K562 (cell line): ENCODE measurements at regions not wholly inside any gene's neighbourhood (a gene's known extent, or its start where the extent isn't known, plus 50 kb on each side); places are given as distances from the start of the nearest gene placed in this dataset.

Source experiments
- ATAC-seq: fragments of 200-7000 bp; cut with Tn5 transposase; 3 replicates; pipeline ENCODE4 v1.9.1; 2020; ENCODE audit warnings: moderate library complexity
- BruUV-seq: library from RNA; stranded (reverse); fragments of 400-500 nt; replicated peaks from 2 replicates; lab custom pipeline; 2021; lab: Mats Ljungman, UMichigan
- CTCF ChIA-PET: fragments of 300-600 bp; formaldehyde crosslinking; extraction: SDS; loops from one replicate; lab custom pipeline; 2021; ENCODE audit warnings: low intra/inter-chr PET ratio; lab: Yijun Ruan, JAX
- POLR2A ChIA-PET: fragments of 300-600, 350-650 bp; sonication (Branson Sonifier 250); formaldehyde crosslinking; extraction: SDS; loops from one replicate; lab custom pipeline; 2021; ENCODE audit warnings: antibody characterized with exemption, inconsistent platforms; lab: Yijun Ruan, JAX
- DNase-seq, 4 experiments: peaks; one replicate each; pipeline versions ENCODE4 v3.0.0 to v3.0.0-alpha.2; 2011 to 2018; ENCODE audit warnings: low spot score in 3 of 4, mixed read lengths in 3 of 4; ENCODE audit errors: extremely low read depth in 1 of 4
- FAIRE-seq: peaks from 2 replicates; lab custom pipeline; 2011; peaks lifted over from hg19 to GRCh38; lab: Jason Lieb, UNC
- H2AFZ ChIP-seq: 2 replicates; pipeline ENCODE4 v1.6.0; 2011; ENCODE audit warnings: low read depth, low read length, control low read depth, inconsistent platforms
- H3K27ac ChIP-seq: fragments of 200-600 bp; 3 replicates; pipeline ENCODE4 v1.8.0; 2011; ENCODE audit warnings: low read depth, mild to moderate bottlenecking, control low read depth, inconsistent platforms, low read length, moderate library complexity, mixed read lengths; ENCODE audit errors: extremely low read depth
- H3K27me3 ChIP-seq, 2 experiments: fragments of 300-600 bp in 1 of 2; 2 replicates in 1 of 2; 3 replicates in 1 of 2; pipeline versions ENCODE4 v1.6.0 to v1.8.0; 2011; ENCODE audit warnings: inconsistent platforms in 2 of 2, low read length in 2 of 2, mild to moderate bottlenecking in 1 of 2, mixed read lengths in 1 of 2, moderate library complexity in 1 of 2; ENCODE audit not compliant: control insufficient read depth in 2 of 2, insufficient read depth in 2 of 2
- H3K36me3 ChIP-seq: fragments of 300-600 bp; 3 replicates; pipeline ENCODE4 v1.8.0; 2011; ENCODE audit warnings: mild to moderate bottlenecking, low read length, inconsistent platforms; ENCODE audit not compliant: control insufficient read depth, insufficient read depth
- H3K4me1 ChIP-seq, 2 experiments: fragments of 200-600 bp in 1 of 2; replicated peaks in 1 of 2; 2 replicates in 1 of 2; 3 replicates in 1 of 2; pipeline versions ENCODE4 v1.5.1 to v1.8.0; 2011; ENCODE audit warnings: inconsistent platforms in 2 of 2, low read length in 2 of 2, mild to moderate bottlenecking in 1 of 2, mixed read lengths in 1 of 2, moderate library complexity in 1 of 2; ENCODE audit not compliant: control insufficient read depth in 2 of 2, insufficient read depth in 2 of 2
- H3K4me2 ChIP-seq: 2 replicates; pipeline ENCODE4 v1.6.1; 2011; ENCODE audit warnings: low read length, control low read depth, inconsistent platforms, mixed read lengths; ENCODE audit not compliant: insufficient read depth
- H3K4me3 ChIP-seq: fragments of 200-600 bp; sonication (generic), shearing (Covaris generic); 2 replicates; pipeline ENCODE4 v1.5.1; 2016; ENCODE audit warnings: control low read depth, inconsistent platforms
- H3K79me2 ChIP-seq: fragments of 200-600 bp; 3 replicates; pipeline ENCODE4 v1.8.0; 2011; ENCODE audit warnings: low read length, inconsistent platforms; ENCODE audit not compliant: control insufficient read depth, insufficient read depth
- H3K9ac ChIP-seq, 2 experiments: 2 replicates each; pipeline versions ENCODE4 v1.6.0 to v1.6.1; 2011; ENCODE audit warnings: low read depth in 2 of 2, low read length in 2 of 2, control low read depth in 1 of 2, inconsistent platforms in 1 of 2, mild to moderate bottlenecking in 1 of 2, mixed read lengths in 1 of 2; ENCODE audit not compliant: insufficient read depth in 1 of 2
- H3K9me1 ChIP-seq: one replicate; pipeline ENCODE4 v1.6.0; 2011; ENCODE audit warnings: inconsistent platforms, mild to moderate bottlenecking, low read length, moderate library complexity; ENCODE audit not compliant: control insufficient read depth, insufficient read depth
- H3K9me3 ChIP-seq: replicated peaks from 2 replicates; pipeline ENCODE4 v1.5.1; 2011; ENCODE audit warnings: low read depth, low read length, inconsistent platforms; ENCODE audit not compliant: control insufficient read depth, insufficient read depth
- H4K20me1 ChIP-seq: replicated peaks from 2 replicates; pipeline ENCODE4 v1.6.1; 2011; ENCODE audit warnings: low read length, inconsistent platforms, mixed read lengths; ENCODE audit not compliant: control insufficient read depth, insufficient read depth
- CBX5 ChIP-seq: IDR thresholded peaks from 2 replicates; pipeline ENCODE4 v1.6.1; 2014; ENCODE audit warnings: low read depth, borderline replicate concordance
- FIP1L1 ChIP-seq: fragments of 200-400 bp; formaldehyde crosslinking; IDR thresholded peaks from 2 replicates; pipeline ENCODE4 v1.6.1; 2018; ENCODE audit warnings: mild to moderate bottlenecking, low read depth, low read length; ENCODE audit not compliant: poor library complexity, severe bottlenecking
- KAT8 ChIP-seq: fragments of 450-650 bp; IDR thresholded peaks from 2 replicates; pipeline ENCODE4 v1.6.1; 2016; ENCODE audit warnings: low read depth, mild to moderate bottlenecking
- L3MBTL2 ChIP-seq: fragments of 450-650 bp; IDR thresholded peaks from 2 replicates; pipeline ENCODE4 v1.6.1; 2016; ENCODE audit warnings: mild to moderate bottlenecking, moderate library complexity
- NELFE ChIP-seq: IDR thresholded peaks from 2 replicates; pipeline ENCODE4 v1.6.1; 2011; ENCODE audit warnings: mild to moderate bottlenecking; ENCODE audit not compliant: insufficient read depth, insufficient read length
- RAD21 ChIP-seq, 2 experiments: fragments of 250-450 bp in 1 of 2; fragments of 450-650 bp in 1 of 2; sonication (Bioruptor Pico) in 1 of 2; formaldehyde crosslinking in 1 of 2; IDR thresholded peaks in 1 of 2; conservative IDR thresholded peaks in 1 of 2; 2 replicates each; pipeline versions ENCODE4 v1.4.0 to v1.8.0; 2020 to 2022; ENCODE audit warnings: mild to moderate bottlenecking in 2 of 2, moderate library complexity in 1 of 2
- RFX5 ChIP-seq: IDR thresholded peaks from 2 replicates; pipeline ENCODE4 v1.6.1; 2011; ENCODE audit warnings: low read depth, mild to moderate bottlenecking, improper control_type of control experiment, low read length
- RHOXF2B ChIP-seq: fragments of 250-450 bp; sonication (Bioruptor Pico); conservative IDR thresholded peaks from 2 replicates; pipeline ENCODE4 v1.5.1; 2021
- YBX1 ChIP-seq: fragments of 450-650 bp; IDR thresholded peaks from 2 replicates; pipeline ENCODE4 v1.7.1; 2016; ENCODE audit warnings: mild to moderate bottlenecking
- ZNF184 ChIP-seq: sonication (generic); formaldehyde crosslinking; IDR thresholded peaks from 2 replicates; pipeline ENCODE4 v1.5.0; 2020; ENCODE audit warnings: missing genetic modification reagents
- ZNF57 ChIP-seq: fragments of 450-650 bp; formaldehyde crosslinking; IDR thresholded peaks from 2 replicates; pipeline ENCODE4 v1.4.0; 2020; ENCODE audit warnings: mild to moderate bottlenecking, moderate library complexity
- ZNF695 ChIP-seq: fragments of 450-650 bp; formaldehyde crosslinking; IDR thresholded peaks from 2 replicates; pipeline ENCODE4 v1.4.0; 2020; ENCODE audit warnings: mild to moderate bottlenecking, moderate library complexity
- WGBS: fragments of 100-300 bp; shearing (Covaris generic); methylation state at CpG from one replicate; pipeline ENCODE4 v1.1.6; 2016; ENCODE audit warnings: low coverage, mixed read lengths; ENCODE audit not compliant: insufficient coverage; ENCODE audit errors: missing lambda C conversion rate; 5-methylcytosine and 5-hydroxymethylcytosine counted together
- in situ Hi-C: fragments of 300-500 bp; cut with MboI; formaldehyde crosslinking; loops from 4 replicates; pipeline ENCODE4 v1.15.0; 2018; ENCODE audit warnings: inconsistent platforms, mixed read lengths
- intact Hi-C: fragments of 100-400 bp; cut with micrococcal nuclease; formaldehyde crosslinking; loops from 2 replicates; pipeline ENCODE4 v1.14.2; 2022
- TF ChIP-seq, protein P1 (sequence below): fragments of 250-450 bp; sonication (Bioruptor Pico); IDR thresholded peaks from 2 replicates; pipeline ENCODE4 v1.8.0; 2022; ENCODE audit warnings: inconsistent platforms, mild to moderate bottlenecking, moderate library complexity, borderline replicate concordance
- TF ChIP-seq, protein P2 (sequence below), 2 experiments: fragments of 450-650 bp; IDR thresholded peaks; 2 replicates each; pipeline ENCODE4 v1.6.1; 2018; ENCODE audit warnings: mild to moderate bottlenecking in 2 of 2, low read depth in 1 of 2; ENCODE audit not compliant: partially characterized antibody in 2 of 2
- TF ChIP-seq, protein P3 (sequence below), 2 experiments: IDR thresholded peaks in 1 of 2; conservative IDR thresholded peaks in 1 of 2; 2 replicates each; pipeline ENCODE4 v1.6.1; 2016; ENCODE audit warnings: low read depth in 2 of 2, mild to moderate bottlenecking in 1 of 2, missing compliant biosample characterization in 1 of 2, missing genetic modification characterization in 1 of 2, moderate library complexity in 1 of 2

DNA sequence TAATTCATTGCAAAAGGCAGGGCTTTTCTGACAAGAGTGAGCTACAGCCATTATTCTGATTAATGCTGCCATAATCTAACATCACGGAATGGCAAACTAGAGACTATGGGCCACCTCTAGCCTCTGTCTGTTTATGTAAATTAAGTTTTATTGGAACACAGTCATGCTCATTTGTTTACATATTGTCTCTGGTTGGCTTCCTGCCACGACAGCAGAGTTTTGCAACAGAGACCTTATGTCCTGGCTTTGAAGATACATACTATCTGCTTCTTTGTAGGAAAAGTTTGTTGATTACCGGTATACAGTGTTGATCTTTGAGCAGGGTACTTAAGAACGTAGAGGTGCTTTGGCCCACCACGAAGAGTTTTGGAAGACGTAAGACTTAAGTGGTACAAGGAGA lies 715.9 kb upstream of the RBFOX1 start:
- H3K9me3 ChIP-seq = no peaks in the 10 kb centered on the region
- ChIA-PET CTCF (no interaction called here), POLR2A (no interaction called here)
- TF ChIP-seq CBX5 (no peak), RHOXF2B (CRISPR knock-in tag) (no peak), RAD21 (CRISPR knock-in tag; conservative IDR thresholded peaks at IDR 0.05 in 1 of 2, IDR thresholded peaks at IDR 0.05 in 1 of 2) (no peak), RFX5 (no peak), NELFE (no peak), YBX1 (no peak), L3MBTL2 (no peak), FIP1L1 (no peak), ZNF57 (CRISPR knock-in tag) (no peak), KAT8 (no peak), ZNF184 (CRISPR knock-in tag) (no peak), ZNF695 (CRISPR knock-in tag) (no peak)
- TF ChIP-seq, protein P1, sequence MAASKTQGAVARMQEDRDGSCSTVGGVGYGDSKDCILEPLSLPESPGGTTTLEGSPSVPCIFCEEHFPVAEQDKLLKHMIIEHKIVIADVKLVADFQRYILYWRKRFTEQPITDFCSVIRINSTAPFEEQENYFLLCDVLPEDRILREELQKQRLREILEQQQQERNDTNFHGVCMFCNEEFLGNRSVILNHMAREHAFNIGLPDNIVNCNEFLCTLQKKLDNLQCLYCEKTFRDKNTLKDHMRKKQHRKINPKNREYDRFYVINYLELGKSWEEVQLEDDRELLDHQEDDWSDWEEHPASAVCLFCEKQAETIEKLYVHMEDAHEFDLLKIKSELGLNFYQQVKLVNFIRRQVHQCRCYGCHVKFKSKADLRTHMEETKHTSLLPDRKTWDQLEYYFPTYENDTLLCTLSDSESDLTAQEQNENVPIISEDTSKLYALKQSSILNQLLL = no peak
- TF ChIP-seq, protein P2, sequence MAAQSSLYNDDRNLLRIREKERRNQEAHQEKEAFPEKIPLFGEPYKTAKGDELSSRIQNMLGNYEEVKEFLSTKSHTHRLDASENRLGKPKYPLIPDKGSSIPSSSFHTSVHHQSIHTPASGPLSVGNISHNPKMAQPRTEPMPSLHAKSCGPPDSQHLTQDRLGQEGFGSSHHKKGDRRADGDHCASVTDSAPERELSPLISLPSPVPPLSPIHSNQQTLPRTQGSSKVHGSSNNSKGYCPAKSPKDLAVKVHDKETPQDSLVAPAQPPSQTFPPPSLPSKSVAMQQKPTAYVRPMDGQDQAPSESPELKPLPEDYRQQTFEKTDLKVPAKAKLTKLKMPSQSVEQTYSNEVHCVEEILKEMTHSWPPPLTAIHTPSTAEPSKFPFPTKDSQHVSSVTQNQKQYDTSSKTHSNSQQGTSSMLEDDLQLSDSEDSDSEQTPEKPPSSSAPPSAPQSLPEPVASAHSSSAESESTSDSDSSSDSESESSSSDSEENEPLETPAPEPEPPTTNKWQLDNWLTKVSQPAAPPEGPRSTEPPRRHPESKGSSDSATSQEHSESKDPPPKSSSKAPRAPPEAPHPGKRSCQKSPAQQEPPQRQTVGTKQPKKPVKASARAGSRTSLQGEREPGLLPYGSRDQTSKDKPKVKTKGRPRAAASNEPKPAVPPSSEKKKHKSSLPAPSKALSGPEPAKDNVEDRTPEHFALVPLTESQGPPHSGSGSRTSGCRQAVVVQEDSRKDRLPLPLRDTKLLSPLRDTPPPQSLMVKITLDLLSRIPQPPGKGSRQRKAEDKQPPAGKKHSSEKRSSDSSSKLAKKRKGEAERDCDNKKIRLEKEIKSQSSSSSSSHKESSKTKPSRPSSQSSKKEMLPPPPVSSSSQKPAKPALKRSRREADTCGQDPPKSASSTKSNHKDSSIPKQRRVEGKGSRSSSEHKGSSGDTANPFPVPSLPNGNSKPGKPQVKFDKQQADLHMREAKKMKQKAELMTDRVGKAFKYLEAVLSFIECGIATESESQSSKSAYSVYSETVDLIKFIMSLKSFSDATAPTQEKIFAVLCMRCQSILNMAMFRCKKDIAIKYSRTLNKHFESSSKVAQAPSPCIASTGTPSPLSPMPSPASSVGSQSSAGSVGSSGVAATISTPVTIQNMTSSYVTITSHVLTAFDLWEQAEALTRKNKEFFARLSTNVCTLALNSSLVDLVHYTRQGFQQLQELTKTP (IDR thresholded peaks at IDR 0.05; ENCODE audit: low read depth in 1 of 2, partially characterized antibody in 2 of 2) = no peak
- TF ChIP-seq, protein P3, sequence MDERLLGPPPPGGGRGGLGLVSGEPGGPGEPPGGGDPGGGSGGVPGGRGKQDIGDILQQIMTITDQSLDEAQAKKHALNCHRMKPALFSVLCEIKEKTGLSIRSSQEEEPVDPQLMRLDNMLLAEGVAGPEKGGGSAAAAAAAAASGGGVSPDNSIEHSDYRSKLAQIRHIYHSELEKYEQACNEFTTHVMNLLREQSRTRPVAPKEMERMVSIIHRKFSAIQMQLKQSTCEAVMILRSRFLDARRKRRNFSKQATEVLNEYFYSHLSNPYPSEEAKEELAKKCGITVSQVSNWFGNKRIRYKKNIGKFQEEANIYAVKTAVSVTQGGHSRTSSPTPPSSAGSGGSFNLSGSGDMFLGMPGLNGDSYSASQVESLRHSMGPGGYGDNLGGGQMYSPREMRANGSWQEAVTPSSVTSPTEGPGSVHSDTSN (CRISPR knock-in tag; IDR thresholded peaks at IDR 0.05; ENCODE audit: low read depth) = no peak
- TF ChIP-seq, protein P3 (tag; conservative IDR thresholded peaks at IDR 0.05; ENCODE audit: low read depth) = no peak
- H3K4me1 ChIP-seq = no peaks in the 10 kb centered on the region
- H2AFZ ChIP-seq = no peak overlapping the region
- H4K20me1 ChIP-seq = no peaks in the 10 kb centered on the region
- no peak overlapping the region for H3K27ac ChIP-seq
- ATAC-seq = no peak
- WGBS = 0% methylated on average over 6 of the region's 6 CpGs
- DNase-seq = no peak
- intact Hi-C loops (no loop called here), in situ Hi-C loops (no loop called here)
- H3K27me3 ChIP-seq = peaks cover 4 to 5% of the 10 kb centered on the region in 2 experiments; a peak in 2 of 5 replicates
- no peaks in the 10 kb centered on the region for H3K79me2 ChIP-seq
- no peaks in the 10 kb centered on the region for H3K9me1 ChIP-seq
- FAIRE-seq = no peak
- H3K9ac ChIP-seq = no peak overlapping the region
- H3K4me3 ChIP-seq = no peak overlapping the region
- H3K36me3 ChIP-seq = no peaks in the 10 kb centered on the region
- no TSS peak for BruUV-seq
- no peak overlapping the region for H3K4me2 ChIP-seq
